ENCODE measurements at regions not wholly inside any gene's neighbourhood (a gene's known extent, or its start where the extent isn't known, plus 50 kb on each side); places are given as distances from the start of the nearest gene placed in this dataset.
"Not testable (repeated sequence)": the region's sequence is repeated elsewhere in the genome, so short reads cannot be mapped to it uniquely, and the experiment has no call there.

GRCh38 chr5:25285136-25285535 is 640.4 kb upstream of the CDH10 start:
- DNase-seq (no peak), ATAC-seq (no peak)
- Histone ChIP-seq H2AFZ (ENCODE audit: low read length) (no peak overlapping the region), H3K27ac (ENCODE audit: low read length) (no peak overlapping the region), H3K79me2 (ENCODE audit: low read length) (no peaks in the 10 kb centered on the region), H3K9me3 (ENCODE audit: low read length) (no peaks in the 10 kb centered on the region), H3K27me3 (ENCODE audit: low read length) (no peaks in the 10 kb centered on the region), H3K36me3 (ENCODE audit: low read depth, low read length) (no peaks in the 10 kb centered on the region), H3K9me2 (replicated peaks; ENCODE audit: low read length) (no peaks in the 10 kb centered on the region), H3K4me3 (ENCODE audit: low read length) (no peak overlapping the region), H3F3A (ENCODE audit: low read length, unreplicated experiment) (no peaks in the 10 kb centered on the region), H3K4me1 (ENCODE audit: insufficient read depth, low read length) (no peaks in the 10 kb centered on the region), H4K20me1 (ENCODE audit: low read length) (no peaks in the 10 kb centered on the region), H3K4me2 (ENCODE audit: low read length) (no peak overlapping the region), H3K9ac (ENCODE audit: low read length) (no peak overlapping the region)
- POLR2A ChIA-PET (ENCODE audit: unreplicated experiment), result no interaction called here
- CTCF ChIA-PET, result no interaction called here
- no TSS peak for BruUV-seq (replicated peaks)
- TF ChIP-seq EZH2 (IDR thresholded peaks at IDR 0.05; ENCODE audit: low read length, unreplicated experiment) (no peak), EZH2phosphoT487 (IDR thresholded peaks at IDR 0.05; ENCODE audit: borderline replicate concordance, low read length) (no peak), CTCF (conservative IDR thresholded peaks at IDR 0.05; ENCODE audit: low read depth, low read length) (no peak)
- intact Hi-C loops (cut with micrococcal nuclease), result no loop called here

- H3F3A ChIP-seq (ENCODE audit: low read length, unreplicated experiment); H3K27me3 ChIP-seq (ENCODE audit: low read length); H3K9me3 ChIP-seq (ENCODE audit: low read length); BruUV-seq (replicated peaks); H4K20me1 ChIP-seq (ENCODE audit: low read length); H3K4me2 ChIP-seq (ENCODE audit: low read length); CTCF ChIA-PET; H3K4me1 ChIP-seq (ENCODE audit: insufficient read depth, low read length); H3K9me2 ChIP-seq (replicated peaks; ENCODE audit: low read length); H3K27ac ChIP-seq (ENCODE audit: low read length); H3K4me3 ChIP-seq (ENCODE audit: low read length); H3K9ac ChIP-seq (ENCODE audit: low read length); H2AFZ ChIP-seq (ENCODE audit: low read length); intact Hi-C loops (cut with micrococcal nuclease); DNase-seq; H3K79me2 ChIP-seq (ENCODE audit: low read length); ATAC-seq; H3K36me3 ChIP-seq (ENCODE audit: low read depth, low read length): not testable (repeated sequence)
- POLR2A ChIA-PET (ENCODE audit: unreplicated experiment), result interaction anchor here (0.5 kb wide), 1 partner anchor 671 kb away, joined by 3 read pairs; no protein-coding TSS in a partner anchor
Measured at GRCh38 chr5:25263507-25263906, 618.7 kb upstream of the CDH10 start.

GRCh38 chr5:25262221-25262620 is 617.4 kb upstream of the CDH10 start:
- no peaks in the 10 kb centered on the region for H3K79me2 ChIP-seq (ENCODE audit: low read length)
- H3K9me3 ChIP-seq (ENCODE audit: low read length), result no peaks in the 10 kb centered on the region
- no peak overlapping the region for H3K27ac ChIP-seq (ENCODE audit: low read length)
- no peak for ATAC-seq
- no peak overlapping the region for H3K9ac ChIP-seq (ENCODE audit: low read length)
- ChIA-PET POLR2A (ENCODE audit: unreplicated experiment) (no interaction called here), CTCF (no interaction called here)
- BruUV-seq (replicated peaks), result no TSS peak
- H3K27me3 ChIP-seq (ENCODE audit: low read length), result no peaks in the 10 kb centered on the region
- no peaks in the 10 kb centered on the region for H4K20me1 ChIP-seq (ENCODE audit: low read length)
- no peak overlapping the region for H2AFZ ChIP-seq (ENCODE audit: low read length)
- H3K36me3 ChIP-seq (ENCODE audit: low read depth, low read length), result no peaks in the 10 kb centered on the region
- H3K9me2 ChIP-seq (replicated peaks; ENCODE audit: low read length), result no peaks in the 10 kb centered on the region
- H3K4me1 ChIP-seq (ENCODE audit: insufficient read depth, low read length), result no peaks in the 10 kb centered on the region
- DNase-seq, result no peak
- intact Hi-C loops (cut with micrococcal nuclease), result no loop called here
- no peak overlapping the region for H3K4me3 ChIP-seq (ENCODE audit: low read length)
- no peak overlapping the region for H3K4me2 ChIP-seq (ENCODE audit: low read length)
- TF ChIP-seq CTCF (conservative IDR thresholded peaks at IDR 0.05; ENCODE audit: low read depth, low read length), result no peak
- TF ChIP-seq EZH2phosphoT487 (IDR thresholded peaks at IDR 0.05; ENCODE audit: borderline replicate concordance, low read length), result no peak
- no peak for TF ChIP-seq EZH2 (IDR thresholded peaks at IDR 0.05; ENCODE audit: low read length, unreplicated experiment)
- no peaks in the 10 kb centered on the region for H3F3A ChIP-seq (ENCODE audit: low read length, unreplicated experiment)
